Prostate gland (tissue), 2 donors: ENCODE measurements at regions not wholly inside any gene's neighbourhood (a gene's known extent, or its start where the extent isn't known, plus 50 kb on each side); places are given as distances from the start of the nearest gene placed in this dataset.

Source experiments
- POLR2A ChIP-seq: fragments of 450-650 bp; IDR thresholded peaks from one replicate; pipeline ENCODE4 v1.6.1; 2016; ENCODE audit warnings: antibody characterized with exemption, mild to moderate bottlenecking
- TF ChIP-seq, protein P1 (sequence below), 4 experiments: fragments of 200-600 bp in 2 of 4; fragments of 450-650 bp in 2 of 4; sonication (generic) in 2 of 4; IDR thresholded peaks; 1 replicate in 3 of 4; 2 replicates in 1 of 4; pipeline ENCODE4 v1.5.1; 2016 to 2019; ENCODE audit warnings: antibody characterized with exemption in 4 of 4, mild to moderate bottlenecking in 2 of 4, moderate library complexity in 2 of 4

DNA sequence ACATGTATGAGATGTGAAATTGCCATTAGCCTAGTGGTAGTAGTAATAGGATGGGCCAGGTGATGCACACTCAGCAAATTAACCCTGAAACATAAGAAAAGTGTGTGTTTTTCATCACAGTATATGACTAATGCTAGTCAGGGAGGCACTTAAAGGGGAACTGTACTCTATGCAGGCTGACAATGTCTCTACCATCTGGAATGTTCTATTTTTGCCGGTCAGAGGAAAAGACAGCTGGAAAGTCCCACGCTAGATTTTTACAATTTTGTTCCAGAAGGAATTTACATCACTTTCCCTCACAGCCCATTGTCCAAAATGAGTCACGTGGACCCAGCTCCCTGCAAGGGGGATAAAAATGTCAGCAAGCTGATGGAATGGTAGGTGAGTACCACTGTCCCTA is 746.3 kb upstream of the CHAC2 start:
- TF ChIP-seq, protein P1, sequence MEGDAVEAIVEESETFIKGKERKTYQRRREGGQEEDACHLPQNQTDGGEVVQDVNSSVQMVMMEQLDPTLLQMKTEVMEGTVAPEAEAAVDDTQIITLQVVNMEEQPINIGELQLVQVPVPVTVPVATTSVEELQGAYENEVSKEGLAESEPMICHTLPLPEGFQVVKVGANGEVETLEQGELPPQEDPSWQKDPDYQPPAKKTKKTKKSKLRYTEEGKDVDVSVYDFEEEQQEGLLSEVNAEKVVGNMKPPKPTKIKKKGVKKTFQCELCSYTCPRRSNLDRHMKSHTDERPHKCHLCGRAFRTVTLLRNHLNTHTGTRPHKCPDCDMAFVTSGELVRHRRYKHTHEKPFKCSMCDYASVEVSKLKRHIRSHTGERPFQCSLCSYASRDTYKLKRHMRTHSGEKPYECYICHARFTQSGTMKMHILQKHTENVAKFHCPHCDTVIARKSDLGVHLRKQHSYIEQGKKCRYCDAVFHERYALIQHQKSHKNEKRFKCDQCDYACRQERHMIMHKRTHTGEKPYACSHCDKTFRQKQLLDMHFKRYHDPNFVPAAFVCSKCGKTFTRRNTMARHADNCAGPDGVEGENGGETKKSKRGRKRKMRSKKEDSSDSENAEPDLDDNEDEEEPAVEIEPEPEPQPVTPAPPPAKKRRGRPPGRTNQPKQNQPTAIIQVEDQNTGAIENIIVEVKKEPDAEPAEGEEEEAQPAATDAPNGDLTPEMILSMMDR (IDR thresholded peaks at IDR 0.05): no peak
- TF ChIP-seq POLR2A: no peak
